Stimulated activated CD8-positive, alpha-beta memory T cell treated with anti-CD3 and anti-CD28 coated beads, Interleukin-7, amount 100 ng/mL, for 1 hour (primary cell): ENCODE measurements at regions not wholly inside any gene's neighbourhood (a gene's known extent, or its start where the extent isn't known, plus 50 kb on each side); places are given as distances from the start of the nearest gene placed in this dataset.
"Not testable (repeated sequence)": the region's sequence is repeated elsewhere in the genome, so short reads cannot be mapped to it uniquely, and the experiment has no call there.

Source experiments
- DNase-seq, 2 donors: peaks; one replicate each; pipeline ENCODE4 v3.0.0-alpha.2; 2020; ENCODE audit warnings: low read depth in 2 of 2

GRCh38 chr5:10921160-10921559, 160.1 kb upstream of the DAP start:
- no peak for DNase-seq

- DNase-seq = no peak
Observed at GRCh38 chr5:10920400-10920799, 159.4 kb upstream of the DAP start.

GRCh38 chr5:10914741-10915480, 153.9 kb upstream of the DAP start:
- no peak for DNase-seq

GRCh38 chr5:10913841-10914240, 152.8 kb upstream of the DAP start:
- DNase-seq = no peak

GRCh38 chr5:10913181-10913810, 152.3 kb upstream of the DAP start:
- DNase-seq = no peak

GRCh38 chr5:10912435-10912834, 151.4 kb upstream of the DAP start:
- no peak for DNase-seq

GRCh38 chr5:10910261-10910660, 149.2 kb upstream of the DAP start:
- no peak for DNase-seq

- DNase-seq = no peak
Observed at GRCh38 chr5:10904862-10905432, 143.9 kb upstream of the DAP start.

- no peak for DNase-seq
Observed at GRCh38 chr5:10903786-10904560, 142.9 kb upstream of the DAP start.

- DNase-seq = no peak
Observed at GRCh38 chr5:10902145-10902544, 141.1 kb upstream of the DAP start.

- no peak for DNase-seq
Observed at GRCh38 chr5:10898514-10898913, 137.5 kb upstream of the DAP start.

GRCh38 chr5:10896016-10896415, 135.0 kb upstream of the DAP start:
- DNase-seq = no peak

- no peak for DNase-seq
Observed at GRCh38 chr5:10894445-10895054, 133.5 kb upstream of the DAP start.

- DNase-seq = no peak
Observed at GRCh38 chr5:10892911-10893215, 131.8 kb upstream of the DAP start.

- no peak for DNase-seq
Observed at GRCh38 chr5:10892147-10892910, 131.3 kb upstream of the DAP start.

- no peak for DNase-seq
Observed at GRCh38 chr5:10891193-10891592, 130.2 kb upstream of the DAP start.

GRCh38 chr5:10886497-10886896, 125.5 kb upstream of the DAP start:
- DNase-seq = no peak

- DNase-seq = no peak
Observed at GRCh38 chr5:10885026-10885425, 124.0 kb upstream of the DAP start.

- not testable (repeated sequence) for DNase-seq
Observed at GRCh38 chr5:10883945-10884344, 122.9 kb upstream of the DAP start.

GRCh38 chr5:10880934-10881333, 119.9 kb upstream of the DAP start:
- no peak for DNase-seq

GRCh38 chr5:10876996-10877395, 116.0 kb upstream of the DAP start:
- DNase-seq = not testable (repeated sequence)
